ENCODE measurements at regions not wholly inside any gene's neighbourhood (a gene's known extent, or its start where the extent isn't known, plus 50 kb on each side); places are given as distances from the start of the nearest gene placed in this dataset.

GRCh38 chr4:16365036-16365569 lies 138.8 kb upstream of the TAPT1 start:
- DNase-seq: no peak

GRCh38 chr4:16360694-16361262 lies 134.5 kb upstream of the TAPT1 start:
- DNase-seq: no peak

- DNase-seq: no peak
Measured at GRCh38 chr4:16353165-16353564, 126.9 kb upstream of the TAPT1 start.

GRCh38 chr4:16351161-16351560 lies 124.9 kb upstream of the TAPT1 start:
- no peak for DNase-seq

DNA sequence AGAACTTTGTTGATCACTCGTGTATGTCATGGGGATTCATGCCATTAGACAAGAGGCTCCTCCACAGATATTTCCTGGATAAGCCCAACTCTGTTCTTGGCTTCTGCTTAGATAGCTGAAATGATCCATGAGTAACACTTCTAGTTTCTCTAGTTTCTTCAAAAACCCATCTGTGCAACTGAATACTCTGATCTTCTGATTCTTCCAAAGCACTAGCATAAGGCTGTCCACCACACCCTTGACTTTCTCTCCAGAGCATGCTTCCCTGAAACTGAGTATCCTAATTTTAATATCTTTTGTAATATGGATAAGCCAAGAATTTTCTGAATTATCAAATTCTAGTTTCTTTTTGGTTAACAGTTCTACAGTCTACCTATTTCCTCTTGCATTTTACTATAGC lies 118.6 kb upstream of the TAPT1 start:
- no peak for DNase-seq

DNA sequence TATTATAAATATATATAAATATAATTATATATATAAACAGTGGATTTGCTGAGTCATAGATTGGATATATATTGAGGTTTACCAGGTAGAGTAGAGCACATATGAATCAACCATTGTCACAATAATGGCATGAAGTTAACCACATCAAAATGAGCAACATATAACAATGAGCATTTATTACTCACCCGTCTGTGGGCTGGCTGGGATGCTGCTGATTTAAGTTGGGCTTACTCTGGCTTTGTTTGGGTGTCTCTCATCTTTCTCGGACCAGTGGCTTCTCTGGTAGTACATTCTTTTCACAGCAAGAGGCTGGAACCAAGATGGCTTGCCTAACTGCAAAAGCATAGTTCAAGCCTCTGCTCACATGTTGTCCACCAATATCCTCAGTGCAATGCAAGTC lies 111.7 kb upstream of the TAPT1 start:
- no peak for DNase-seq

DNA sequence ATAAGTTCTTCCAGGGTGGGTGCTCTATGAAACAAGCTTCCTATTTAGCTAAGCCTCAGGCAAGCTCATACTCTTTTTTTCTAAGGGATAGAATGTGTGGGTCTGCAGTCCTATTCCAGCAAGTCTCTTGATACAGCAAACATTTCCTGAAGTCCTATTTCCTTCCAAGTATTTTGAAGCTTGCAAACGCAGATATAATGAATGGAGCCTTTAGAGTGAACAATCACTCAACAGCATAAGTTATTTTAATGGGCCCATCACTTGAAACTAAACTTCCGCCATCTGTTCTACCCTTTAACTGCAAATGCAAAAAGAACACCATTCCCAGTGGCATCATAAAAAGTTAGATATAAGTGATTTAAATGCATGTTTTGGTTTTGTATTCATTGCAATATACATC lies 108.3 kb upstream of the TAPT1 start:
- DNase-seq: no peak

GRCh38 chr4:16329797-16330134 lies 103.5 kb upstream of the TAPT1 start:
- no peak for DNase-seq

GRCh38 chr4:16329125-16329796 lies 103.0 kb upstream of the TAPT1 start:
- DNase-seq: no peak

GRCh38 chr4:16322183-16322582 lies 95.9 kb upstream of the TAPT1 start:
- no peak for DNase-seq

GRCh38 chr4:16315456-16315855 lies 89.2 kb upstream of the TAPT1 start:
- DNase-seq: no peak

DNA sequence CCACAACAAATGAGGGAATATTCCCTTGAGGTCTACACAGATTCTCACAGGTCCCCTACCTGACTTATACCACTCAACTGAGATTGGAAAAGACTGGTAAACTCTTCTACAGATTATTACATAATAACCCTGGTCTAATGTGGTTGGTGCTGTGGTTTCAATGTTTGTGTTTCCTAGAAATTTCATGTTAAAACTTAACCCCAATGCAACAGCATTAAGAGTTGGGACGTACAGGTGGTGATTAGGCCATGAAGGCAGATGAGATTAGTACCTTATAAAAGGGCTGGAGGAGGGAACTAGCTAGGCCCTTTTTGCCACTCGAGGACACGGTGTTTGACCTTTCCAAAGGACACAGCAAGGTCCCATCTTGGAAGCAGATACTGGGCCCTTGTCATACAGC lies 84.3 kb upstream of the TAPT1 start:
- no peak for DNase-seq

GRCh38 chr4:16302648-16303047 lies 76.4 kb upstream of the TAPT1 start:
- no peak for DNase-seq

- no peak for DNase-seq
Measured at GRCh38 chr4:16297003-16297402, 70.7 kb upstream of the TAPT1 start.

DNA sequence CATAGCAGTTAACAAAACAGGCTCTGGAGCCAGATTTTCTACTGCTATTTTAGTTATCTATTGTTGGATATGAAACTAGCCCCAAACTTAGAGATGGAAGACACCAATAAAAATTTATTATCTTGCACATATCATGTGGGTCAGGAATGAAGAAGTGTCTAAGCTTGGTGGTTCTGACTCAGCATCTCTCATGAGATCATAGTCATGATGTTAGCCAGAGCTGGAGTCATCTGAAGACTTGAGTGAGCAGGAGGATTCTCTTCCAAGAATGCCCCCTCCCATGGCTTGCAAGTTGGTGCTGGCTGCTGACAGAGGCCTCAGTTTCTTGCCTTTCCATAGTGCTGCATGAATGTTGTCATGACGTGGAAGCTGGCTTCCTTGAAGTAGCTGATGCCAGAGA lies 68.2 kb upstream of the TAPT1 start:
- DNase-seq: no peak

- DNase-seq: no peak
Measured at GRCh38 chr4:16293210-16293838, 67.1 kb upstream of the TAPT1 start.

DNA sequence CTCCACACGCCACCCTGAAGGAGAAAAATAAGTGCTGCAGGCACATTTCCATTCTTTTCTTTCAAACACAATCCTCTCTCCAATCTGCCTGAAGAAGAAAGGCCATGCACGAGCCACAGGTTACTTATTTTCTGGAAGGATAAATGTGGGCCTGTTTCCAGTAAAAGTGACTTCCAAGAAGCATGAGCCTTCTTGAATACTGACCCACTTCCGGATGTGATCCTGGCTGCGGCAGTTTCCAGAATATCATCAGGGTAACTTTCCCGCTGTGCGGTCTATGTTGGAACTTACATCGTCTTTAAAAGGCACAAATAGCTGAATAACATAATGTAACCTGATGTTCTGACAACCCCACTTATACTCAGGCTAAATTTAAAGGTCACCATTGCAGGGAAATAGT lies 66.3 kb upstream of the TAPT1 start:
- no peak for DNase-seq

GRCh38 chr4:16290681-16291420 lies 64.6 kb upstream of the TAPT1 start:
- no peak for DNase-seq

DNA sequence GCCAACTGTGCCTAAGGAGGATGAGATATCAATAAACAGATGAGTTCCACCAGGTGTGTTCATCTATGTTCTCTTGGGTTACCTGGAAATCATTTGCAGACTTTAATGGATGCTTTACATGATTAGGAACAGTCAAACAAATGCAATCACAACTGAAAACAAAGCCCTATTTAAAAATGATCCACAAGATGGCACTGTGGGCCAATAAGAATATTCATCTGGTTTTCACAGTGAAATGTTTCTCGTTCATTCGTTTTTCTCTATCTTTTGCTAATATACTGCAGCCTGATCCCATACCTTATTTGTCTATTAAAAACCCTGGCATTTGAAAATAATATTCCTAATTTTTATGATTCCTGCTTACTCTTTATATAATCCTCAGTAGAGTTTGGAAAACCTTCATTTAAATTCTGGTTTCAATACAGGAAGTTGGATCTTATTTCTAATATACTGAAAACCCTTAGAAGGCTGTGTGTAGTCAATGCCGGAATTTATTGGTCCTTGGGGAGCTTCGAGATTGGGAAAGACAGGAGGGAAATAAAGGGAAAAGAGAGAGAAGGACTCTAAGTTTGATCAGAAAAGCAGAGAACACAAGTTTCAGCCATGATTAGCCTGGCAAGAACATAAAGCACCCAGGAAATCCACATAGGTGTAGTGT lies 63.8 kb upstream of the TAPT1 start:
- DNase-seq: peak; percentile 7

- no peak for DNase-seq
Measured at GRCh38 chr4:16284050-16284449, 57.8 kb upstream of the TAPT1 start.

DNA sequence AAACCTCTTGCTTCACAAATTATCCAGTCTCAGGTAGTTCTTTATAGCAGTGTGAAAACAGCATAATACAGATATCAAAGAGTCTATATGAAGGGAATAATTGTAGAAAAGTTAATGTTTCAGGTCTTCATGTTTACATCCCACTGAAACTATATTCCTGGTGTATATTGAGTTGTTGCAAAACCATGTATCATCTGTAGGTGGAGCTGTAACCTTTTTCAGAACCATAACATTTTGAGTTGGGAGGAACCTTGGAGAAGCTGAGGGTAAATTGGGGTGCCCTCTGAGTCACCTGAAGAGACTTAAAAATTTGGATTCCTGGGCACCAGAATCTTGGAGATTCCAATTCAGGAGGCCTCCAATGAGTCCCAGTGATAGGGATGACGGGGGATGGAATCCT lies 51.9 kb upstream of the TAPT1 start:
- no peak for DNase-seq
